K562 (cell line): ENCODE measurements at regions not wholly inside any gene's neighbourhood (a gene's known extent, or its start where the extent isn't known, plus 50 kb on each side); places are given as distances from the start of the nearest gene placed in this dataset.

ENCODE experiments used
- BCLAF1 ChIP-seq, 2 experiments: fragments of 450-650 bp in 1 of 2; IDR thresholded peaks; 2 replicates each; pipeline ENCODE4 v1.6.1; 2011 to 2017; ENCODE audit warnings: low read depth in 2 of 2, antibody characterized with exemption in 1 of 2, borderline replicate concordance in 1 of 2, low read length in 1 of 2, mild to moderate bottlenecking in 1 of 2, mixed read lengths in 1 of 2; ENCODE audit not compliant: control insufficient read depth in 1 of 2
- HDAC6 ChIP-seq: IDR thresholded peaks from 2 replicates; pipeline ENCODE4 v1.6.1; 2012; ENCODE audit warnings: low read depth, mild to moderate bottlenecking, control low read depth, inconsistent platforms, low read length, moderate library complexity
- MYC ChIP-seq, 2 experiments: fragments of 250-450 bp in 1 of 2; sonication (Bioruptor Pico) in 1 of 2; IDR thresholded peaks; 2 replicates each; pipeline versions ENCODE4 v1.5.1 to v1.6.1; 2012 to 2021; ENCODE audit warnings: low read depth in 2 of 2, borderline replicate concordance in 1 of 2, improper control_type of control experiment in 1 of 2, low read length in 1 of 2, mild to moderate bottlenecking in 1 of 2, moderate library complexity in 1 of 2
- PATZ1 ChIP-seq: fragments of 250-450 bp; sonication (Bioruptor Pico); IDR thresholded peaks from 2 replicates; pipeline ENCODE4 v1.5.0; 2020; ENCODE audit warnings: mild to moderate bottlenecking, borderline replicate concordance
- PTRF ChIP-seq: fragments of 450-650 bp; IDR thresholded peaks from 2 replicates; pipeline ENCODE4 v1.6.1; 2016; ENCODE audit warnings: mild to moderate bottlenecking, missing genetic modification characterization, missing compliant biosample characterization
- SFPQ ChIP-seq: fragments of 200-400 bp; formaldehyde crosslinking; IDR thresholded peaks from 2 replicates; pipeline ENCODE4 v1.6.1; 2017; ENCODE audit warnings: mild to moderate bottlenecking, low read depth, low read length, moderate library complexity
- TEAD1 ChIP-seq, 2 experiments: fragments of 450-650 bp in 1 of 2; sonication (generic) in 1 of 2; formaldehyde crosslinking; IDR thresholded peaks; 2 replicates each; pipeline versions ENCODE4 v1.4.0 to v1.8.0; 2020 to 2022; ENCODE audit warnings: mild to moderate bottlenecking in 2 of 2, missing genetic modification reagents in 1 of 2
- ZC3H8 ChIP-seq: fragments of 450-650 bp; IDR thresholded peaks from 2 replicates; pipeline ENCODE4 v1.6.1; 2017

GRCh38 chr12:59079002-59079401, 158.7 kb upstream of the LRIG3 start (continued):
- no peak for TF ChIP-seq SFPQ
- no peak for TF ChIP-seq BCLAF1 (IDR thresholded peaks at IDR 0.05; ENCODE audit: borderline replicate concordance in 1 of 2, control insufficient read depth in 1 of 2, low read depth in 2 of 2, low read length in 1 of 2)
- no peak for TF ChIP-seq MYC (IDR thresholded peaks at IDR 0.05; ENCODE audit: low read depth, low read length)
- TF ChIP-seq MYC (CRISPR knock-in tag; IDR thresholded peaks at IDR 0.05; ENCODE audit: borderline replicate concordance, low read depth), result no peak
- TF ChIP-seq TEAD1 (CRISPR knock-in tag; IDR thresholded peaks at IDR 0.05), result no peak
- no peak for TF ChIP-seq PTRF (tag)
- TF ChIP-seq PATZ1 (CRISPR knock-in tag), result no peak
- TF ChIP-seq ZC3H8, result no peak
- TF ChIP-seq HDAC6, result no peak
